ENCODE measurements at regions not wholly inside any gene's neighbourhood (a gene's known extent, or its start where the extent isn't known, plus 50 kb on each side); places are given as distances from the start of the nearest gene placed in this dataset.

- ChIA-PET CTCF (no interaction called here), RAD21 (ENCODE audit: low non-redundant PET in 1 of 2, low total read pairs in 2 of 2, uncharacterized antibody in 2 of 2, unreplicated experiment in 2 of 2) (no interaction called here), POLR2A (no interaction called here)
- H4K20me1 ChIP-seq (ENCODE audit: insufficient read depth), result no peaks in the 10 kb centered on the region
- peaks cover 5 to 45% of the 10 kb centered on the region in 2 experiments; a peak in 2 of 4 replicates for H3K9me3 ChIP-seq (ENCODE audit: control insufficient read depth in 1 of 2, insufficient read depth in 1 of 2, low read depth in 1 of 2, low read length in 2 of 2)
- no peak for DNase-seq (ENCODE audit: low read depth, low spot score)
- H3K9ac ChIP-seq (ENCODE audit: low read length), result no peak overlapping the region
- no peak overlapping the region for H2AFZ ChIP-seq (ENCODE audit: low read depth, low read length, poor library complexity, severe bottlenecking)
- H3K79me2 ChIP-seq (ENCODE audit: insufficient read depth, low read length), result no peaks in the 10 kb centered on the region
- H3K27me3 ChIP-seq (ENCODE audit: insufficient read depth, low read length), result no peaks in the 10 kb centered on the region
- no peak overlapping the region for H3K4me2 ChIP-seq (ENCODE audit: low read length)
- intact Hi-C loops (cut with micrococcal nuclease), result no loop called here
- no peaks in the 10 kb centered on the region for H3K4me1 ChIP-seq (ENCODE audit: control insufficient read depth in 1 of 2, insufficient read depth in 2 of 2, low read length in 2 of 2)
- BruUV-seq (replicated peaks), result no TSS peak
- H3K27ac ChIP-seq (ENCODE audit: low read depth, low read length), result no peak overlapping the region
- no peaks in the 10 kb centered on the region for H3K36me3 ChIP-seq (ENCODE audit: control insufficient read depth in 1 of 2, insufficient read depth in 2 of 2, low read length in 2 of 2)
- no peak for TF ChIP-seq TCF7L2 (IDR thresholded peaks at IDR 0.05; ENCODE audit: borderline replicate concordance, extremely low read depth, insufficient read depth, insufficient read length)
- TF ChIP-seq JUND (IDR thresholded peaks at IDR 0.05), result no peak
- TF ChIP-seq ZFX (IDR thresholded peaks at IDR 0.05), result no peak
- no peak for TF ChIP-seq CTCF (IDR thresholded peaks at IDR 0.05 in 2 of 3, conservative IDR thresholded peaks at IDR 0.05 in 1 of 3; ENCODE audit: borderline replicate concordance in 1 of 3, insufficient read depth in 1 of 3, low read depth in 2 of 3, low read length in 2 of 3)
- TF ChIP-seq CBX3 (IDR thresholded peaks at IDR 0.05; ENCODE audit: low read depth), result no peak
- no peak for TF ChIP-seq RAD21 (IDR thresholded peaks at IDR 0.05; ENCODE audit: low read depth)
- no peak for TF ChIP-seq EZH2phosphoT487 (IDR thresholded peaks at IDR 0.05; ENCODE audit: borderline replicate concordance)
- TF ChIP-seq SRF (IDR thresholded peaks at IDR 0.05; ENCODE audit: low read depth), result no peak
- no peak for TF ChIP-seq ZBTB33 (IDR thresholded peaks at IDR 0.05; ENCODE audit: extremely low read depth, insufficient replicate concordance, low read length)
- no peak for TF ChIP-seq SIN3A (IDR thresholded peaks at IDR 0.05; ENCODE audit: low read depth)
- no peak for ATAC-seq
- no peak overlapping the region for H3K4me3 ChIP-seq (replicated peaks in 1 of 2; ENCODE audit: low read depth in 1 of 2, low read length in 2 of 2)
- no peaks in the 10 kb centered on the region for H3K9me2 ChIP-seq (ENCODE audit: insufficient read depth)
Measured at GRCh38 chr15:47349179-47349578, 368.1 kb upstream of the SEMA6D start.

All from HCT116 (cell line).